Esophagus muscularis mucosa (tissue), 4 donors: ENCODE measurements at regions not wholly inside any gene's neighbourhood (a gene's known extent, or its start where the extent isn't known, plus 50 kb on each side); places are given as distances from the start of the nearest gene placed in this dataset.
A peak's percentile ranks its signal among the peaks of the same experiment; 100 is the strongest.

Source experiments
- EP300 ChIP-seq: sonication (generic); formaldehyde crosslinking; IDR thresholded peaks from one replicate; pipeline ENCODE4 v1.6.1; 2017; ENCODE audit warnings: antibody characterized with exemption
- POLR2A ChIP-seq: fragments of 450-650 bp; IDR thresholded peaks from one replicate; pipeline ENCODE4 v1.6.1; 2017; ENCODE audit warnings: antibody characterized with exemption, moderate library complexity, mild to moderate bottlenecking, low read depth
- TF ChIP-seq, protein P1 (sequence below), 3 experiments: fragments of 200-600 bp in 2 of 3; fragments of 450-650 bp in 1 of 3; sonication (generic) in 2 of 3; IDR thresholded peaks; one replicate each; pipeline ENCODE4 v1.5.1; 2017 to 2019; ENCODE audit warnings: antibody characterized with exemption in 3 of 3, mild to moderate bottlenecking in 2 of 3, moderate library complexity in 1 of 3

DNA sequence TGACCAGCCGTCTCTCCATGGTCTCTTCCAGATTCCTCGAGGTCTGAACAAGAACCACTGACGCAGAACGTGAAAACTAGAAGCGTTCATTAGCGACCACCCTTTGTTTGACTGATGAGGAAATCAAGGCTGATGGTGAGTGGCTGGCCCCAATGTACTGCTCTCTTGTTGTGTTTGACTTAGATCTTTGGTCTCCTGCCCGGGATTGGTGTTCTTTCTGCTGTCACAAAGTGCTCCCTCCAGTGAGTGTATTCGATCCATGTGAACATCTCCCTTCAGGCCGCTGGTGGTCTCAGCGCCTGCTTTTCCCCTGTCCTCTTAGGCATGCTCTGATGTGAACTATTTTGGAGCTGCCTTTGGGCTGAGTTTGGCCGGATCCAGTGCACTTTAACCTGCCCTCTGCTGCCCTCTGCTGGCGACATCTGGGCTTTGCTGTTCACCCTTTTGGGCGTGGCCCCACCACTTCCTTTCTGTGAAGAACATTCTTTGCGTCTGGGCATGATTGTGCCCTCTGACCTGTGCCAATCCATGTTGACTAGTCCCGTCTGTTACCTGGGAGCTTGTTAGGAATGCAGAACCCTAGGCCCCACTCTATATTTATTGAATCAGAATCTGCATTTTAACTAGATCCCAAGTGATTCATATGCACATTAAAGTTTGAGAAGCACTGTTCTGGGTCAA is 279.1 kb downstream of the TTC6 start:
- TF ChIP-seq POLR2A, result no peak
- no peak for TF ChIP-seq EP300
- TF ChIP-seq, protein P1, sequence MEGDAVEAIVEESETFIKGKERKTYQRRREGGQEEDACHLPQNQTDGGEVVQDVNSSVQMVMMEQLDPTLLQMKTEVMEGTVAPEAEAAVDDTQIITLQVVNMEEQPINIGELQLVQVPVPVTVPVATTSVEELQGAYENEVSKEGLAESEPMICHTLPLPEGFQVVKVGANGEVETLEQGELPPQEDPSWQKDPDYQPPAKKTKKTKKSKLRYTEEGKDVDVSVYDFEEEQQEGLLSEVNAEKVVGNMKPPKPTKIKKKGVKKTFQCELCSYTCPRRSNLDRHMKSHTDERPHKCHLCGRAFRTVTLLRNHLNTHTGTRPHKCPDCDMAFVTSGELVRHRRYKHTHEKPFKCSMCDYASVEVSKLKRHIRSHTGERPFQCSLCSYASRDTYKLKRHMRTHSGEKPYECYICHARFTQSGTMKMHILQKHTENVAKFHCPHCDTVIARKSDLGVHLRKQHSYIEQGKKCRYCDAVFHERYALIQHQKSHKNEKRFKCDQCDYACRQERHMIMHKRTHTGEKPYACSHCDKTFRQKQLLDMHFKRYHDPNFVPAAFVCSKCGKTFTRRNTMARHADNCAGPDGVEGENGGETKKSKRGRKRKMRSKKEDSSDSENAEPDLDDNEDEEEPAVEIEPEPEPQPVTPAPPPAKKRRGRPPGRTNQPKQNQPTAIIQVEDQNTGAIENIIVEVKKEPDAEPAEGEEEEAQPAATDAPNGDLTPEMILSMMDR (IDR thresholded peaks at IDR 0.05), result peak; percentile 69 to 88 (median 86)
